ENCODE measurements at regions not wholly inside any gene's neighbourhood (a gene's known extent, or its start where the extent isn't known, plus 50 kb on each side); places are given as distances from the start of the nearest gene placed in this dataset.
A peak's percentile ranks its signal among the peaks of the same experiment; 100 is the strongest.
"Not testable (repeated sequence)": the region's sequence is repeated elsewhere in the genome, so short reads cannot be mapped to it uniquely, and the experiment has no call there.

DNA sequence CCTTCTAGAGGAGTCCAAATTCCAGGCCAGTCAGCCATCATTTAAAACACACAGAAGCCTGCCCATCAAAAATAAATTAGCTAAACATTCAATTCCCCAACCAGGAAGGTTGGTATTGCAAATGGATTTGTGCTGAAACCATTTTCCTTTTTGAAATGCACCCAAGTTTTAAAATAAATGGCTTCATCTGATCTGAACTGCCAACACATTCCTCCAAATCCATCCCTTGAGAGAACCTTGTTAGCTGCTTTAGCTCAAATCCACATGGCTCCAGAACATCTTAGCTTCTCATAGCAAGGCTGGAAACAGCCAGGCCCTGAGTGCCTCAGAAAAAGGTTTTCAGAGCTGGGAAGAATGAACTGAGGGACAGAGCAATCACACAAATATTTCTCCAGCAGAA lies 306.3 kb downstream of the FZD1 start:
- DNase-seq, result no peak

DNA sequence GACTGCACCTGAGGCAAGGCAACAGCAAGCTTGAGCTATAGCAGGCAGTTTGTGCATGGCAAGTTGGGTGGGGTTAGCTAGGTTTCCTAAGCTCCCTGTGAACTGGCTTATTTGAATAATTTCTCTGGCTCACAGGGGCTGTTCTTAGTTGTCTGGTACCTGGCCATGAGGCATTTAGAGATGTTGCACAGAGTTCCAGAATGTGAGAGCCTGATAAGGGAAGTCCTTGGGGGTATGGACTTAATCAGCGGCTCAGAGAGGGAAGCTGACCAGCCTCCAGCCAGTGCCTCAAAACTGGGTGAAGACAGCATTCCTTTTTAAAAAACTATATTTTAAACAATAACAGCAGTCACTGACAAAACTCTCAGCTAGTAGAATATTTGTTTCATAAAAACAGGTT lies 307.4 kb downstream of the FZD1 start:
- no peak for DNase-seq

DNA sequence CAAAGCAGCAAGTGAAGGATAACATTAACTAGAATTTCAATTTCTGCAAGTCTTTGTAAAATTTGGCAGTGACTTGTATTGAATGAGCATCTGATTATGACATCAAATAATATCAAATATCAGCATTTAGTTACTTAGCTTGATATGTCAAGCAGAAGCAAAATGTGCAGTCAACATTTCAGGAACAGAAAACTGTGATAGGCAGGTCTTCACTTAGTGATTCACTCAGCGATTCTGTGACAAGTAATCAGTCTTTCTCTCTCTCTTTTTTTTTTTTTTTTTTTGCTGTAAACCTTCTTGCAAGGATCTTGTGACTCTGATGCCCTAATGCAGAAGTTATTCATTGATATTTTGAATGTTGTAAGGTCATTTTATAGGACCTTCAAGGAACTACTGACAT lies 307.1 kb downstream of the MTERF1 start:
- no peak for DNase-seq

DNA sequence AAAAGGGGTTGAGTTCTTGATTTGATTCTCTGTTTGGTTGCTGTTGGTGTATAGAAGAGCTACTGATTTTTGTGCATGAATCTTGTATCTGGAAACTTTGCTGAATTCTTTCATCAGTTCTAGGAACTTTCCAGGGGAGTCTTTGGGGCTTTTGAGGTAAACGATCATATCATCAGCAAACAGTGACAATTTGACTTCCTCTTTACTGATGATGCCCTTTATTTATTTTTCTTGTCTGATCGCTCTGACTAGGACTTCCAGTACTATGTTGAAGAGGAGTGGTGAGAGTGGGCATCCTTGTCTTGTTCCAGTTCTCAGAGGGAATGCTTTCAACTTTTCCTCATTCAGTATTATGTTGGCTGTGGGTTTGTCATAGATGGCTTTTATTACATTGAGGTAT lies 304.0 kb downstream of the MTERF1 start:
- DNase-seq, result not testable (repeated sequence)

DNA sequence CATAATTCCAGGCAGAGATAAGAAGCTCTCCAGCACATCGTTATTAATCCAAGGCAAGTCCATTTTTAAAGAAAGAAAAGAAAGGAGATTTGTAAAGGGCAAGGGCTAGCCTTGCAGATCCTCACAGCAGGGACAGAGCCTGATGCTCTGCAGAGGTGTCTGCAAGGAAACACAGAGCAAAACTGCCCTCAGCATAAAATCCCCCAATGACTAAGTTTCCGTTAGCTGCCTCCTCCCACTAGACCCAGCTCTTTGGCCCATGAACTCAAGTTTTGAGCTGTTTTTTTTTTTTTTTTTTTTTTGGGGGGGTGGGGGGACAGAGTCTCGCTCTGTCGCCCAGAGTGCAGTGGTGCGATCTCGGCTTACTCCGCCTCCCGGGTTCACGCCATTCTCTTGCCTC lies 300.7 kb downstream of the MTERF1 start:
- no peak for DNase-seq

DNA sequence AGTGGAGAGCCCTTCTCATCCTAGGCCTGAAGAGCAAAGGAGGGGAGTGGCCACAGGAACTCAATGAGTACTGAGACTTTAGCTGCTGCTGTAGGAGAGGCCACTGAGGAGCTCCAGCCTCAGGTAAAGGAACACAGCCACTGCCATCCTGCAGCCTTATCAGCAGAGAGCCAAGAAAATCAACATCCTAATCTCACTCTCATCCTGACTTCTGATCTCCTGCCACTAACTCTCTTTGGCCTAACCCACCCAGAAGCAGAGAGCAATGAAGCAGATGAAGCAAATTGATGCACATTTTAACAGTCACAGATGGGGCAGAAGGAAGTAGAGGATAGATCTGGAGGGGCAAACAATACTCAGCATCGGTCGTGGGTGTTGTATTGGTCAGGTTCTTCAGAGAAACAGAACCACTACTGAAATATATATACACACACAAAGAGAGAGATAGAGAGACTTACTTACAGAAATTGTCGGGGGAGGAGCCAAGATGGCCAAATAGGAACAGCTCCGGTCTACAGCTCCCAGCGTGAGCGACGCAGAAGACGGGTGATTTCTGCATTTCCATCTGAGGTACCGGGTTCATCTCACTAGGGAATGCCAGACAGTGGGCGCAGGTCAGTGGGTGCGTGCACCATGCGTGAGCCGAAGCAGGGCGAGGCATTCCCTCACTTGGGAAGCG lies 297.6 kb downstream of the MTERF1 start:
- no peak for DNase-seq

DNA sequence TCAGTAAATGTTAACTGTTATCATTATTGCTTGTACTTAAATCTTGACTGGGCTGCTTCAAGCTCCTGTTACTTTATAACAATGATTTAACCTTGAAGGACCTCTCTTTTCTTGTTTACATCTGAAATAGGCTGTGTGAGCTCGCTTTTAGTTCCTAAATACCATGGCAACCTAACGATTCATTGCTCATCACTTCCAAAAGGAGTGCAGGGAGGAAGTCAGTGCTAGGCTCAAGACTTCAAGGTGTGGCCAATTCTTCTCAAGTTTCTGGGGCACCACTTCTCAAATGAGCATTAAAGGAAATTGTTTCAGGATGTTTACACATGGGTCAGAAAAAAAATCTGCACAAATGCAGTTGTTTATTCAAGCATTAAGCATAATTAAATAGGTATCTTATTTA lies 284.2 kb downstream of the MTERF1 start:
- DNase-seq, result no peak

DNA sequence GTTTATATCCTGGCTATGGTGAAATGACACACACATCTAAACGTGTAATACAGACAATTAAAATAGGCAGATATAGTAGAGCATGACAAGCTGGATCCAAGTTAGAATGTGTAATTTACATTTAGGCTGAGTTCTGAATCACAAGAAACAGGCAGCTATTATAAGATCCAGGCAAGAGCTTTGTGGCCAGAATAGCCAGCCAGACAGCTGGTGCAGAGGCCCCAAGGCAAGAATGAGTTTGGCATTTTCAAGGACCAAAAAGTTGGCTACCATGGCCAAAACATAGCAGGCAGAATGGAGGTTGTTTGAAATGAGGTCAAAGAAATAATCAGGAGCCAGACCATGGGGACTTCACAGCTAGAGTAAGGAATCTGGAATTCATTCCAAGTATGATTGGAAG lies 281.7 kb downstream of the MTERF1 start:
- no peak for DNase-seq

DNA sequence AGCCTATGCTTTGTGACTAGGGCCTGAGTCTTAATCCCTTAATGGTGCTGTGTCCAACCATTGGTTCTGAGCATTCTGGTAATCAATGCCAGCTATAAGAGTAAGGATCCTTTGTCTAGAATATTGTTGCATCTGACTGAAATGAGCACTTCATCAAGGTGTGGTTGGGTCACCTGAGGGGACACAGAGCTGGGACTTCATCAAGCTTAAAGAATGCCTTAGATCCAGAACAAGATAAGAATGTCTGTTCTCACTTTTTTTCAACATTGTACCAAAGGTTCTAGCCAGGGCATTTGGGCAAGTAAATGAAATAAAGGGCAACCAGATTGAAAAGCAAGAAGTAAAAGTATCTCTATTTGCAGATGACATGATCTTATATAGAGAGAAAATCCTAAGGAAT lies 280.4 kb downstream of the MTERF1 start:
- DNase-seq, result no peak

DNA sequence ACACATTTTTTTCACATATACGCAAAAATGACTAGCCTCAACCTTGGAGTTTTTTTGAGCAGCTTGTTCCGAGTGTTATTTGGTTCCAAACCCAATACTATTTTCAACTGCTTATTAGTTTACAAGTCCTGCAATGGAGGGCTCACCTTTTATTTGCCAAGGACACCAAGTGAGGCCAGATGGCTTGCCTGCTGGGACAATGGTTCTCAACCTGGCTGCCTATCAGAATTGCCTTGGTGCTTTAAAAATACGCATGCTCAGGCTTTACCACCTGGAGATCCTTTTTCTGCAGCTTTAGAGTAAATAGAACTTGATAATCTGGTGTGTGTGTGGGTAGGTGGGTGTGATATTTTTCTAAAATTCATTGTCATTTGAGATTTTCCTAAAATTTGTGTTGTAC lies 276.8 kb downstream of the MTERF1 start:
- peak; percentile 17 for DNase-seq

DNA sequence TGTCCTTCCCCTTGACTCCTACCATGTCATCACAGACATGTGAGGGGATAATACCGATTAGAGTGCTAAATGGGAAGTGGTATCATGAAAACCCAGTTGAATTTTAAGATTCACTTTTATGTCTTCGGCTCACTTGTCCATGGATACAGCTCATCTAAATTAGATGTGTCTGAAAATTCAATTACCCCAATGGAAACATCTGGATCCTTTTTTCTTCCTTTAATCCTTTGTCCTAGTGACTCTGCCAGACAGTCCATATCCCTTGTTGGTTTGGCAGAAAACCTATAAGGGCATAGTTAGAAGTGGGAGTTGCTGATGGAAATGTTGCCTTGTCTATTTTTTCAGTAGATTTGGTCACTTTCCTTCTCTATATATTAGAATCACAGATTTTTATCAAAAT lies 271.9 kb downstream of the MTERF1 start:
- peak; percentile 53 for DNase-seq

DNA sequence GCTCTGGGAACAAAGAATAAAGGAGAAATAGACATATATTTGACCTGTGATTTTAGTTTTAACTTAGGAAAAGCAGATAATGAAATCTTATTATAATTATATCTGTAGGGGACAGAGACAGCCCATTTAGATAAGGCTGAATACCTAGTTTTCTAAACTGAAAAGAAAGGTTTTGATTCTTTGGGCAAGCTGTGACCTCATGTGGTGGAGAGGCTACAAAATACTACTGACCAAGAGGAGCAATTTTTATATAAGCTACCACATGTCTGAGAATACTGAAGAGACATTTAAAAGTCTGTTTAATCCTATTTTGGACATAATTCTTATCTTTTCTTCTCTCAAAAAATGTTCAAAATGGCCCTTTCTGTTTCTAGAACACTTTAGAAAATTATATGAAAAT lies 271.0 kb downstream of the MTERF1 start:
- no peak for DNase-seq

DNA sequence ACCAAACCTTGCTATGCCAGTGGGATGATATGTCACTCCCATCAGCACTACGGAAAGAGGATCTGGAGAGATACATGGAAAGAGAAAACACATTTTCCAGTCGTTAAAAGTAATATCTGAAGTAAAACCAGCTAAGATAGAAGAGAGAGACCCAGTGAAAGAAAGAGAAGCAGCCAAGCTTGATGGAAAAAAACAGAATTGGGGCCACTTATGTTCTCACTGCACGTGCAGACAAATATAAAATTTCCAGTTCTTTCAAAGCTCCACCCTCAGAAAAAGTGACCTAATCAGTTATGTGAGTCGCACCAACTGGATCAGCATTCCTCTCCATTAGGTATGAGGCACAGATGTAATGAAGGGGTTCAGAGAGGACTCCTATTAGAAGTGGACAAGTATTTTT lies 266.1 kb downstream of the MTERF1 start:
- DNase-seq, result no peak

DNA sequence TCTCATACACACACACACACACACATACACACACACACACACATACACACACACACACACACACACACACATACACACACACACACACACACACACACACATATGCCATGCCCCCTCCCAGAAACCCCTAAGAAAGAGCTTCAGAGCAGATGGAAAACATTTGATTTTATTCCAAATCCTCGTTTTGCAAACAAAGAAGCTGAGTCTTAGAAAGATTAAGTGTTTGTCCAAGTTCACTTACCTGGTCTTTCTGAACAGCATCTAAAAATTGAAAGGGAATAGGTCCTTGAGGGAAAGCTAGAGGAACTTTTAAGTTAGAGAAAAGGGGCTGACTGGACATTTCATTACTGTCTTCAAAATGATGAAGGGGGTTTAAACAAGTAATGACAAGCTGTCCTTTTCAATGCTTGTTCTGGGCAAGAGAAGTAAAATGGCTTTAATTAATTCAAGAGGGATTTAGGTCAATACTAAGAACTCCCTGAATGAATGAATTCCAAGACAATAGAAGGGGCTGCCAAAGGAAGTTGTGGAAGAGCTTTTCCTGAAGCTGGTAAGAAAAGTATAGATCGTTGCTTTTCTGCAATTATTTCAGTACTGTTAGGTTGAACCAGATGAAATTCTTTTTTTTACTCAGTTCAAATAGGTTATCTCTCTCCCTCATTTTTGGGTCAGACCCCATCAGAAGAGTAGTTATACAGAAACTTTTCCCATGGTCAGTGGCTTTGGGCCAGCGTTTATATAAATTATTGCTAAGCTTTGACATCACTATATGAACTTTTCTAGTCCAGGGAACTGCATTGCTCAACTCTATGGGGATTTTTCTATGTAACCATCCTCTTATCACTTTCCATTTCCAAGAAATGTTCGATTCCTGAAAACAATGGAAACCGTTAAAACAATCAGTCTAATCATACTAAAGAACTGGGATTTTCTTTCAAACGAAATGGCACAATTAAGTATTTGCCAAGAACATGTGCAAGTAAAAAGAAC lies 261.4 kb downstream of the MTERF1 start:
- no peak for DNase-seq

DNA sequence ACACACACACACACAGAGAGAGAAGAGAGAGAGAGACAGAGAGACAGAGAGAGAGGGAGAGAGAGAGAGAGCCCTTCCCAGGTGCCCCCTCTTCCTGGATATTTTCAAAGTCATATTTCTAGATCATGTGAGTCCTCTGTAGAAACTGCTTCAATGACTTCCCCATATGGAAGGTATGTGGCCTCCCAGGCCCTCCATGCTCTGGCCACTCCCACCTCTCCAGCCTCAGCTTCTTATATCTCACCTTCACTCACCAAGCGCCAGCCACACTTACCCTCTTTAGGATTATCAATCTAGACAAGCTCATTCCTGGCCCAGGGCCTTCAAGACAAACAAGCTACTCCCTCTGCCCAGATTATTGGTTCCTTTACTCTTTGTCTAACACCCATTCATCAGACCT lies 259.7 kb downstream of the MTERF1 start:
- peak; percentile 21 for DNase-seq

DNA sequence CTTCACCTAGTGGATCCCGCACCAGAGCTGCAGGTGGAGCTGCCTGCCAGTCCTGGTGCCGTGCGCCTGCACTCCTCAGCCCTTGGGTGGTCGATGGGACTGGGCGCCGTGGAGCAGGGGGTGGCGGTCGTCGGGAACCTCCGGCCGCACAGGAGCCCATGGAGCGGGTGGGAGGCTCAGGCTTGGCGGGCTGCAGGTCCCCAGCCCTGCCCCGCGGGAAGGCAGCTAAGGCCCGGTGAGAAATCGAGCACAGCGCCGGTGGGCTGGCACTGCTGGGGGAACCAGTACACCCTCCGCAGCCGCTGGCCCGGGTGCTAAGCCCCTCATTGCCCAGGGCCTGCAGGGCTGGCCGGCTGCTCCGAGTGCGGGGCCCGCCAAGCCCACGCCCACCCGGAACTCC lies 253.2 kb downstream of the MTERF1 start:
- DNase-seq, result not testable (repeated sequence)

DNA sequence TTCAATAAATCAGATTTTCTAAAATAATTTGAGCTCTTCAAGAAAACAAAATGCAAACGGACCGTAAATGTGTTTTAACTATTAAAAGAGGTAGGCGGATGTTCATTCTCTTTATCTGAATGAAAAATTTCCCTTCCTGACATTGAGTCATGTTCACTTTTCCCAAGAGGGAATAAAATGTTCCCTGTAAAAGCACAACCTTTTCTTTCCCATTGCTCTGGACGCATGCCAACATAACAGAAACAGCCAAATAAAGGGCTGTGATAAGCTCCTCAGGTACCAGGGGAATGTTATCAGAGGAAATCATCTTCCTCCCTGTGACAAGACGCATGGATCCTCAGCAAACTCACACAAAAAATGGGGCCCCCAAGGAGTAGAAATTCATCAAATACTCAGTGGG lies 251.8 kb downstream of the MTERF1 start:
- DNase-seq, result no peak

DNA sequence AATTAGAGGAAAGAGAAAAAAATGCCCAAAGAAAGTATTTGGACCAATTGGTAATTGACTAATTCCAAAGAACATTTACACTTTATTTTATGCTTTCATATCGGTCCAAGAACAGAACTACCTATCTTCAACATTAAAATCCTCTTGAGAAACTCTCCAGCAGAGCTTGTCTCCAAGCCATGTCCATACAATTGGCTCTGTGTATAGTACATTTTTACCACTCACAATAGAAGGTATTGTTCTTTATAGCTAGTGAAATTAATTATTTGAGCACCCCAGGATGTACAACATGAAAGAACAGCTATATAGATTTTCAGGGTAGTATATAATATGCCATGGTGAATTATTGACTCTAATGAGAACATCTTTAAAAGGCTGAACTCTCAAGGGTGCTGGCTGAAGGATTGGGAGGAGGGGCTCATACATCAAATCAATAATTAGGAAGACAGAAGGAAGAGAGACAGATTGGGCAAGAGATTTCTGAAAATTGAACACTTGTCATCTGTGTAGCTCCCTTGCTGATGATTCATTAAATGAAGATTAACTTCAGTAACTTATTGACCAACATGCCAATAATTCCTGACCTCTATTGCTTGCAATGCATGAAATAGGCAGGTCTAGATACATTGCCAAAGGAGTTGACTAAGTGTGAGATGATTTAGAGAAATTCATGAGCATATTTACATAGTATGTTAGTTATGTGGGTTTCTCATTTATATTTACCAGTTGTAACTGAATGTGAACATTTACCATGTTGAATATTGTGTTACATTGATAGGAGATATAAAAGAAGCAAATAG lies 249.7 kb downstream of the MTERF1 start:
- no peak for DNase-seq

DNA sequence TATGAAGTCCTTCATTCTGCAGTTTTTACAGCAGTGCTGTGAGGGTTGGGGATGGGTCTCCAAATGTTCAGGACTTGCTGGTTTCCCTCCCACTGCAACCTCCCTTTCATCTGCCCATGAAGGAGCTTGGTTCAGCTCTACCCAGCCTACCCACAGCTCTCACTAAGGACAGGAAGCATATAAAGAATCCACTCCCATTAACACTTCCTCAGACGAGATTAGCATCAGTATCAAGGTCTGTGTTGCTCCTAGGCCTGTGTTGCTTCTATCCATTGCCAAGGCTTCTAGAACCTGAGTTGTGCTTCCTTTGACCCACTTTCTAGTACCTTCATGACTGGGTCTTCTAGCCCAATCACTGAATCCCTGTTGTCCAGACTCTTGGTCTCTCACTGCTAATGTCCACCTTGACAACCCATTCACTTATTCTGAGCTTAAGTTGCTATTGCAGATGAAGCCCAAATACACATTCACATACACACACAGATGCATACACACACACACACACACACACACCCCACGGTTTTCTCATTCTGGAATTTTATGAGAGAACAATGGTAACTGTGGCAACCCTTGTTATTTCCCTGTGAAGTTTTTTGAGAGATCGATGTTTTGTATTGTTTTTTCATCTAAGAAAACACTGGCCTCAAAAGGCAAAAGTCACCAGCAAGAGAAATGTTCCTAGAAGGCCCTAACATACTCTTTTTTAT lies 248.1 kb downstream of the MTERF1 start:
- DNase-seq, result no peak

DNA sequence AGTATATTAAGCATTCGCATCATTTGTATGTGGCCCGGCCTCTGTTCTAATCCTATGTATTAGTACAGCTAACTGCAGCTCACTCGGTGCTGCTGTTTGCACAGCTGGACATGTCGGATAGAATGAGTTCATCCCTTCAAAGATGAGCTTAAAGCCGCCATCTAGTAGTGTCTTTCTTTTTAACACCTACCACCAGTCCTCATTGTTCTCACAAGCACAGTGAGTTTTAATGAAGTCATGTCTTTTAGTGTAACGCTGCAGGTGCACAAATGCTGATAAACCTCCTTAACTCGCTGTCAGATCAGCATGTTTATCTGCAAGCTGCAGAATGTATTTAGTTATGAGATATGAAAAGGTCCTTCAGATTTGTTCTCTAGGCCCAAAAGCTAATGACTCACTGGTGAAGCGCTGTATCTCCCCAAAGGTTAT lies 247.5 kb downstream of the MTERF1 start:
- DNase-seq, result peak; percentile 58

DNA sequence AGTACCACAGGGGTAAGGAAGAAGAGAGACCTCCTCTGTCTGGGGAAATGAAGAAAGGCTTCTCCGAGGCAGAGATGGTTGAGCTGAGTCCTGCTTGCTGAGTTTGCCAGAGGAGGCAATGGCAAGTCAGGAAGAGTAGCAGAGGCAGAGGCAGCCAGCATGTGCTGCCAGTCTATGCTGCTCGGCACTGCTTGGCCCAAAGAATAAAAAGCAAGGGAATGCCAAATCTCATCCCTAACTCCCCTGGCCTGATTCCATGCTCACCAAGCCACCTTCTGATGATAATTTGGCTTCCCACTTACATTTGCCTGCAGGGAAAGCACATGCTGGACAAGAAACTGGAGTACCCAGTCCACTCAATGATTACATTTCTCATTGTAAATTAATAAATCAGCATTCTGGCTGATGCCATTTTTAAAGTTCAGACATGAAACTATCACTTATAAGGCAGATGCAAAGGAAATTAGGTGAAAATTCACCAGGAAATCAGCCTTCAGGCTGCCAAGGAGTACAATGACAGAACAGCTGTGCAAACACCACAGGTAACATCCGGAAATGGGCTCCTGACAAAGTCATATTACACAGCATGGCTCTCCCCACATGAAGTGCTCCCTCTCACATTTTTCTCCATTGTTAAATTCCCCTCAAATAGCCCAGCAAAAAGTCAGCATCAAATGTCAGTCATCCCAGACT lies 245.9 kb downstream of the MTERF1 start:
- no peak for DNase-seq

DNA sequence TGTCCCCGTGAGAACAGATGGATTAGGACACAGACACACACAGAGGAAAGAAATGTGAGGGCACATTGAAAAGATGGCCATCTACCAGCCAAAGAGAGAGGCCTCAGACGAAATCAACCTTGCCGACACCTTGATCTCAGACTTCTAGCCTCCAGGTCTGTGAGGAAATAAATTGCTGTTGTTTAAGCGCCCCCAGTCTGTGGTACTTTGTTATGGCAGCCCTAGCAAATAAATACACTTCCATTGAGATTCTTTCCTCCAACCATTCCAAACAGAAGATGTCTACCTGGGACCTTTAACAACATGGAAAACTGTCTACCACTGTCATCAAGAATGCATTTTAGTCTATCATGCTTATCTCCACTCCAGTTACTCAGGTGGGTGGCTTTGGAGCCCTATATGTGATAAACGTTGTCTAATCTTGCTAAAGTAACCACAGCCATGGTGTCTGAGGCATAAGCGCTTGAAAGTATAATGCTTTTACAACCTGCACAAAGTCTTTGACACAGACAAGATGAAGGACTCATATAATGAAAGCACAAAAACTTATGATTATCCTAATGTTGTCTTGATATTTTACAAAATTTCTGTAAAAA lies 244.3 kb downstream of the MTERF1 start:
- peak; percentile 77 for DNase-seq
